Right atrium auricular region (tissue), 2 donors: ENCODE measurements at regions not wholly inside any gene's neighbourhood (a gene's known extent, or its start where the extent isn't known, plus 50 kb on each side); places are given as distances from the start of the nearest gene placed in this dataset.
"Not testable (repeated sequence)": the region's sequence is repeated elsewhere in the genome, so short reads cannot be mapped to it uniquely, and the experiment has no call there.

Experiments
- DNase-seq: peaks from one replicate; pipeline ENCODE4 v3.0.0-alpha.2; 2019; ENCODE audit warnings: low spot score
- H3K27ac ChIP-seq, 2 donors: fragments of 200-600 bp; sonication (generic); 1 replicate in 1 of 2; 2 replicates in 1 of 2; pipeline ENCODE4 v1.5.1; 2016 to 2019
- H3K27me3 ChIP-seq, 2 donors: fragments of 200-600 bp; sonication (generic); one replicate each; pipeline versions ENCODE4 v1.5.1 to v1.6.0; 2017 to 2019
- H3K36me3 ChIP-seq: fragments of 200-600 bp; sonication (generic); one replicate; pipeline ENCODE4 v1.5.1; 2016
- H3K4me1 ChIP-seq, 2 donors: fragments of 200-600 bp; sonication (generic); one replicate each; pipeline versions ENCODE4 v1.5.1 to v1.6.0; 2017 to 2019
- H3K4me3 ChIP-seq, 2 donors: fragments of 200-600 bp; sonication (generic); 1 replicate in 1 of 2; 2 replicates in 1 of 2; pipeline ENCODE4 v1.5.1; 2017 to 2019; ENCODE audit warnings: mild to moderate bottlenecking in 1 of 2, moderate library complexity in 1 of 2
- H3K9me3 ChIP-seq, 2 donors: fragments of 200-600 bp; sonication (generic); one replicate each; pipeline ENCODE4 v1.5.1; 2019
- TF ChIP-seq, protein P1 (sequence below), 2 donors: fragments of 200-600 bp; sonication (generic); IDR thresholded peaks; one replicate each; pipeline ENCODE4 v1.5.1; 2019; ENCODE audit warnings: antibody characterized with exemption in 2 of 2

DNA sequence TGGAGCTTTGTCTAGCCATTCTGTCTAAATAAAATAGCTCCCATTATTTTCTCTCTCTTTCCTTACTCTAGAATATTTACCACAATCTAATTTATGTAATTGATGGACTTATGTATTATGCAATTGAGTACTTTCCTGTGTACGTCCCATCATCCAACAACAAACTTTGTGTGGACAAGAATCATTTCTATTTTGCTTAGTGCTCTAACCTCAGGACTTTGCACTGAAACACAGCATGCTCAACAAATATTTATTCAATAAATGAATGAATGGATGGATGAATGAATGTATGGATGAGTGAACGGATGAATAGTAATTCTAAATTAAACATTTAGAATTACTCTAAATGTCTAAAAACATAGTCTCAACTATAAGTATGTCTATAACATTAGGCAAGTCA is 115.2 kb upstream of the RORA start:
- no peaks in the 10 kb centered on the region for H3K4me1 ChIP-seq
- H3K4me3 ChIP-seq: no peak overlapping the region
- TF ChIP-seq, protein P1, sequence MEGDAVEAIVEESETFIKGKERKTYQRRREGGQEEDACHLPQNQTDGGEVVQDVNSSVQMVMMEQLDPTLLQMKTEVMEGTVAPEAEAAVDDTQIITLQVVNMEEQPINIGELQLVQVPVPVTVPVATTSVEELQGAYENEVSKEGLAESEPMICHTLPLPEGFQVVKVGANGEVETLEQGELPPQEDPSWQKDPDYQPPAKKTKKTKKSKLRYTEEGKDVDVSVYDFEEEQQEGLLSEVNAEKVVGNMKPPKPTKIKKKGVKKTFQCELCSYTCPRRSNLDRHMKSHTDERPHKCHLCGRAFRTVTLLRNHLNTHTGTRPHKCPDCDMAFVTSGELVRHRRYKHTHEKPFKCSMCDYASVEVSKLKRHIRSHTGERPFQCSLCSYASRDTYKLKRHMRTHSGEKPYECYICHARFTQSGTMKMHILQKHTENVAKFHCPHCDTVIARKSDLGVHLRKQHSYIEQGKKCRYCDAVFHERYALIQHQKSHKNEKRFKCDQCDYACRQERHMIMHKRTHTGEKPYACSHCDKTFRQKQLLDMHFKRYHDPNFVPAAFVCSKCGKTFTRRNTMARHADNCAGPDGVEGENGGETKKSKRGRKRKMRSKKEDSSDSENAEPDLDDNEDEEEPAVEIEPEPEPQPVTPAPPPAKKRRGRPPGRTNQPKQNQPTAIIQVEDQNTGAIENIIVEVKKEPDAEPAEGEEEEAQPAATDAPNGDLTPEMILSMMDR (IDR thresholded peaks at IDR 0.05): no peak
- H3K36me3 ChIP-seq: no peaks in the 10 kb centered on the region
- H3K27me3 ChIP-seq: no peaks in the 10 kb centered on the region
- peaks cover 0 to 12% of the 10 kb centered on the region in 2 donors for H3K9me3 ChIP-seq
- no peak for DNase-seq
- H3K27ac ChIP-seq: no peak overlapping the region

DNA sequence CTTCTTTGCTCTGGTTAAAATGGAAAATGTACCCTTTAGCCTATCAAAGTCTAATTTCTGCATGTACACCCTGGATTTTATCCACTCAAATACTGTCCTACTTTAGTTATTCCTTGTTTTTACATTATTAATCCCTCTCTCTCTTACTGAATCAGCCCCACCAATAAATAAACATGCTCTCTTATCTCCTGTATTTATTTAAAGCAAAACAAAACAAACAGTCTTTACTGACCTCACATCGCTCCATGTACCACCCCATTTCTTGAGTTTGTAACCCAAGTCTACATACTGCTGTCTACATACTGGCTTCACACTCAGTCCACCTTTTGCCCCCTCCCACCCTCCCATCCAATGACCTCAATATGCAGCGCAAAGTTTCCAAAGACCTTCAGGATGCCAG is 113.3 kb upstream of the RORA start:
- no peak for DNase-seq
- no peak overlapping the region for H3K4me3 ChIP-seq
- TF ChIP-seq, protein P1 (IDR thresholded peaks at IDR 0.05): no peak
- no peaks in the 10 kb centered on the region for H3K27me3 ChIP-seq
- no peaks in the 10 kb centered on the region for H3K36me3 ChIP-seq
- no peaks in the 10 kb centered on the region for H3K4me1 ChIP-seq
- H3K27ac ChIP-seq: no peak overlapping the region
- peaks cover 0 to 12% of the 10 kb centered on the region in 2 donors for H3K9me3 ChIP-seq

- H3K4me1 ChIP-seq: no peaks in the 10 kb centered on the region
- TF ChIP-seq, protein P1 (IDR thresholded peaks at IDR 0.05): no peak
These were observed 110.4 kb upstream of the RORA start for GRCh38 chr15:61339516-61339915.

GRCh38 chr15:61337541-61337940 is 108.4 kb upstream of the RORA start:
- Histone ChIP-seq H3K27me3 (no peaks in the 10 kb centered on the region), H3K36me3 (no peaks in the 10 kb centered on the region), H3K4me1 (no peaks in the 10 kb centered on the region), H3K27ac (no peak overlapping the region), H3K9me3 (peaks cover 0 to 23% of the 10 kb centered on the region in 2 donors), H3K4me3 (no peak overlapping the region)
- no peak for DNase-seq
- TF ChIP-seq, protein P1 (IDR thresholded peaks at IDR 0.05): no peak

More at GRCh38 chr15:61339516-61339915, 110.4 kb upstream of the RORA start:
- Histone ChIP-seq H3K36me3 (no peaks in the 10 kb centered on the region), H3K9me3 (peaks cover 0 to 30% of the 10 kb centered on the region in 2 donors), H3K27ac (no peak overlapping the region), H3K27me3 (no peaks in the 10 kb centered on the region), H3K4me3 (no peak overlapping the region)
- DNase-seq: no peak

DNA sequence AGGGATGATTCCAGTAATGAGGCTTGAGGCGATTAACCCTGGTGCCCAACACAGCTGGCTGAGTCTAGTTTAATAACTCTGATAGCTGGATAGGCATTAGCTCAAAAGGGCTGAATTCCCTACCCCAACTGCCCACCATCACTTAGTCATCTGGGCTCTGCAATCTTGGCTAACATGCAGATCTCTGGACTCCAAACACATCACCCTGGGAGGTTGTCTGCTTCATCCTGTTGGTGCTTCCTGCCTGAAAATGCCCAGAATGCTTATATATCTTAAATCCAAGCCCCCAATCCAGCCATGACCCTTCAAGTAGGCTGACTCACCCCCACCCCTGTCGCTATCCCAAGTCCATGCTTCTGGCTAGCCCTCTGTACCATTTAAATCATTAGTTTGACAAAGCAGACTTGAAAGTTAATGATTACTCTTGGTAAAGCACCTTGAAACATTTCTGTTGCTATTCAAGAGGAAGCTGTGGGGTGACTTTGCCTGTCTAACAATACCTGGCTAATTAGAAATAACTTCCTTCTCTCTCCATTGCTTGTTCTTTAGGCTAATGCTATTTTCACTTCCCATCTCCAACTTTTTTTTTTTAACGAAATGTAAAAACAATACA is 107.0 kb upstream of the RORA start:
- TF ChIP-seq, protein P1 (IDR thresholded peaks at IDR 0.05): no peak
- H3K4me3 ChIP-seq: no peak overlapping the region
- H3K4me1 ChIP-seq: no peaks in the 10 kb centered on the region
- H3K27me3 ChIP-seq: no peaks in the 10 kb centered on the region
- H3K36me3 ChIP-seq: no peaks in the 10 kb centered on the region
- DNase-seq: no peak
- no peak overlapping the region for H3K27ac ChIP-seq
- H3K9me3 ChIP-seq: peaks cover 0 to 18% of the 10 kb centered on the region in 2 donors

GRCh38 chr15:61334714-61335113 is 105.6 kb upstream of the RORA start:
- H3K36me3 ChIP-seq, DNase-seq, H3K27me3 ChIP-seq, H3K27ac ChIP-seq, H3K4me1 ChIP-seq, H3K4me3 ChIP-seq: not testable (repeated sequence)
- H3K9me3 ChIP-seq: peaks cover 0 to 18% of the 10 kb centered on the region in 2 donors
